Colonic mucosa (tissue), 4 donors: ENCODE measurements at regions not wholly inside any gene's neighbourhood (a gene's known extent, or its start where the extent isn't known, plus 50 kb on each side); places are given as distances from the start of the nearest gene placed in this dataset.

Experiments
- DNase-seq: peaks from one replicate; pipeline ENCODE4 v3.0.0-alpha.2; 2020
- H3K27ac ChIP-seq: fragments of 200-600 bp; one replicate; pipeline ENCODE4 v1.8.0; 2021
- H3K27me3 ChIP-seq: fragments of 200-600 bp; one replicate; pipeline ENCODE4 v1.8.0; 2021
- H3K36me3 ChIP-seq: fragments of 200-600 bp; one replicate; pipeline ENCODE4 v1.8.0; 2021
- H3K4me1 ChIP-seq: fragments of 200-600 bp; one replicate; pipeline ENCODE4 v1.8.0; 2021; ENCODE audit warnings: mild to moderate bottlenecking
- H3K4me3 ChIP-seq: fragments of 200-600 bp; one replicate; pipeline ENCODE4 v1.8.0; 2021
- H3K9ac ChIP-seq, 2 donors: one replicate each; pipeline ENCODE4 v1.7.0; 2013; ENCODE audit warnings: control low read depth in 2 of 2, low read depth in 2 of 2, low read length in 2 of 2
- H3K9me3 ChIP-seq: fragments of 200-600 bp; one replicate; pipeline ENCODE4 v1.8.0; 2021
- intact Hi-C: fragments of 100-400 bp; cut with DNase I; formaldehyde crosslinking; loops from one replicate; pipeline ENCODE4 v1.14.1; 2022
- TF ChIP-seq, protein P1 (sequence below): fragments of 200-600 bp; IDR thresholded peaks from one replicate; pipeline ENCODE4 v1.8.0; 2022; ENCODE audit warnings: antibody characterized with exemption, mild to moderate bottlenecking
- donor health status: healthy.
- donor health status: DM: no; HTN: no; CAD: no.
- donor health status: DM: no; HTN: no; CAD: no.

DNA sequence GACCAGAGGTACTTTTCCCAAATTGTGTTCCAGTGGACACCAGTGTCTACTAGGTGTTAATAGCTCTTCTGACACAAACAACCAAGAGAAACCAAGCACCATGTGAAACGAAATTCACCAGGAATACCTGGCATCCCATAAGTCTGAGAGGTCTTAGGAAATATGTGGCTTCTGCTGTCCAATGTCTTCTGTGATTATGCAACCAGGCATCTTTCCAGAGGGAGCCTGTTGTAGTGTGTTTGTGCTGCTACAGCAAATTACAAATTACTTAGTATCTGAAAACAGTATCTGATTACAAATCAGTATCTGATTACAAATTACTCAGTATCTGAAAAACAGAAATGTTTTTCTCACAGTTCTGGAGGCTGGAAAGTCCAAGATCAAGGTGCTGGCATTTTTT is 133.6 kb upstream of the NPVF start:
- no peaks in the 10 kb centered on the region for H3K27me3 ChIP-seq
- TF ChIP-seq, protein P1, sequence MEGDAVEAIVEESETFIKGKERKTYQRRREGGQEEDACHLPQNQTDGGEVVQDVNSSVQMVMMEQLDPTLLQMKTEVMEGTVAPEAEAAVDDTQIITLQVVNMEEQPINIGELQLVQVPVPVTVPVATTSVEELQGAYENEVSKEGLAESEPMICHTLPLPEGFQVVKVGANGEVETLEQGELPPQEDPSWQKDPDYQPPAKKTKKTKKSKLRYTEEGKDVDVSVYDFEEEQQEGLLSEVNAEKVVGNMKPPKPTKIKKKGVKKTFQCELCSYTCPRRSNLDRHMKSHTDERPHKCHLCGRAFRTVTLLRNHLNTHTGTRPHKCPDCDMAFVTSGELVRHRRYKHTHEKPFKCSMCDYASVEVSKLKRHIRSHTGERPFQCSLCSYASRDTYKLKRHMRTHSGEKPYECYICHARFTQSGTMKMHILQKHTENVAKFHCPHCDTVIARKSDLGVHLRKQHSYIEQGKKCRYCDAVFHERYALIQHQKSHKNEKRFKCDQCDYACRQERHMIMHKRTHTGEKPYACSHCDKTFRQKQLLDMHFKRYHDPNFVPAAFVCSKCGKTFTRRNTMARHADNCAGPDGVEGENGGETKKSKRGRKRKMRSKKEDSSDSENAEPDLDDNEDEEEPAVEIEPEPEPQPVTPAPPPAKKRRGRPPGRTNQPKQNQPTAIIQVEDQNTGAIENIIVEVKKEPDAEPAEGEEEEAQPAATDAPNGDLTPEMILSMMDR: no peak
- intact Hi-C loops: no loop called here
- H3K27ac ChIP-seq: no peak overlapping the region
- no peaks in the 10 kb centered on the region for H3K9me3 ChIP-seq
- DNase-seq: no peak
- H3K4me1 ChIP-seq: no peaks in the 10 kb centered on the region
- no peak overlapping the region for H3K4me3 ChIP-seq
- no peak overlapping the region for H3K9ac ChIP-seq
- no peaks in the 10 kb centered on the region for H3K36me3 ChIP-seq

GRCh38 chr7:25368599-25369201 is 140.4 kb upstream of the NPVF start:
- intact Hi-C loops: no loop called here
- no peak overlapping the region for H3K27ac ChIP-seq

DNA sequence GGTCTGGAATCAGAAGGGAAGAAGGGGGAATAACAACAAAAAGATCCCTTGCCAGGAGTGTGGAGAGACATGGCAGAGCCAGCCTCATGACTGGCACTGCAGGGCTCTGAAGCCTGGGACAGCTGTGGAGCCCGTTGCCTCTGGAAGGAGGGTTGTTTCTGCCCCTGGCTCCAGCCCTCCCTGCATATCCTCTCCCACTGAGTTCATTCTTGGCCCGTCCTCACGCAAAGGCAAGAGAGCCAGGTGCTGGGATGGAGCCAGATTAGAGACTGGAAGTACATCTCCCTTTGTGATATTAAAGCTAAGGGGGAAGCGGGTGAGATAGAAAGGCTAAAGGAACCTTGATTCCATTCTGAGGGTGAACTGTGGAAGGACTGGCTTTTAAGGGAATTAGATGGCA is 141.5 kb upstream of the NPVF start:
- Histone ChIP-seq H3K9ac (no peak overlapping the region), H3K27me3 (no peaks in the 10 kb centered on the region), H3K36me3 (no peaks in the 10 kb centered on the region), H3K4me1 (no peaks in the 10 kb centered on the region), H3K27ac (no peak overlapping the region), H3K9me3 (no peaks in the 10 kb centered on the region), H3K4me3 (no peak overlapping the region)
- DNase-seq: no peak
- intact Hi-C loops: no loop called here
- TF ChIP-seq, protein P1: no peak

More at GRCh38 chr7:25368599-25369201, 140.4 kb upstream of the NPVF start:
- Histone ChIP-seq H3K36me3 (no peaks in the 10 kb centered on the region), H3K9ac (no peak overlapping the region), H3K27me3 (no peaks in the 10 kb centered on the region), H3K4me1 (no peaks in the 10 kb centered on the region), H3K9me3 (no peaks in the 10 kb centered on the region), H3K4me3 (no peak overlapping the region)
- TF ChIP-seq, protein P1: no peak
- no peak for DNase-seq

DNA sequence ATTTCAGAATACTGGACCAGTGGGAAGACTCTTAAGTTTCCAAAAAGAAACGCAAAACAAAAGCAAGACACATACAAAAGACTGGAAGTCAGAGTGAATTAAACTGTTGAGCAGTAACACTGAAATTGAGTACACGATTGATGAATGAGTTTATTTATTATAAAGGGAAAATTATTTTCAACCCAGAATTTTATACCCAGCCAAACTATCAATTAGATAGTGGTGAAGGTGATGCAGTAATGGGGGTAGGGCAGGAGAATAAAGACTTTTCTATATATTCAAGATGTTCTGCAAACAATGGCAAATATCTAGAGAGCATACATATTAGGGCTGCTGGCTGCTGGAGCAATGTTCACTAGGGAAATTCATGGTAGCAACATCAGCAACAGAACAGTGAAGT is 143.7 kb upstream of the NPVF start:
- H3K9ac ChIP-seq: no peak overlapping the region
- TF ChIP-seq, protein P1: no peak
- DNase-seq: no peak
- intact Hi-C loops: no loop called here
- no peaks in the 10 kb centered on the region for H3K36me3 ChIP-seq
- H3K27me3 ChIP-seq: no peaks in the 10 kb centered on the region
- H3K4me1 ChIP-seq: no peaks in the 10 kb centered on the region
- H3K4me3 ChIP-seq: no peak overlapping the region
- H3K9me3 ChIP-seq: no peaks in the 10 kb centered on the region
- H3K27ac ChIP-seq: no peak overlapping the region

- Histone ChIP-seq H3K27me3 (no peaks in the 10 kb centered on the region), H3K27ac (no peak overlapping the region), H3K36me3 (no peaks in the 10 kb centered on the region), H3K4me3 (no peak overlapping the region), H3K9me3 (no peaks in the 10 kb centered on the region), H3K9ac (no peak overlapping the region), H3K4me1 (no peaks in the 10 kb centered on the region)
- no peak for DNase-seq
- intact Hi-C loops: no loop called here
- TF ChIP-seq, protein P1: no peak
These were observed 147.7 kb upstream of the NPVF start for GRCh38 chr7:25375805-25376600.
